H9 (cell line): ENCODE measurements at regions not wholly inside any gene's neighbourhood (a gene's known extent, or its start where the extent isn't known, plus 50 kb on each side); places are given as distances from the start of the nearest gene placed in this dataset.

Experiments
- DNase-seq: peaks from one replicate; pipeline ENCODE4 v3.0.0-alpha.2; 2017
- H2AFZ ChIP-seq: one replicate; pipeline ENCODE4 v1.6.1; 2013; ENCODE audit warnings: mild to moderate bottlenecking, low read length, control low read depth, moderate library complexity
- H2AK5ac ChIP-seq: 2 replicates; pipeline ENCODE4 v1.6.1; 2013; ENCODE audit warnings: low read length, control low read depth, mixed read lengths; ENCODE audit not compliant: insufficient read length
- H2BK120ac ChIP-seq: one replicate; pipeline ENCODE4 v1.6.1; 2013; ENCODE audit warnings: low read depth, mild to moderate bottlenecking, low read length, control low read depth, inconsistent platforms; ENCODE audit not compliant: poor library complexity, severe bottlenecking
- H2BK12ac ChIP-seq: 2 replicates; pipeline ENCODE4 v1.6.1; 2013; ENCODE audit warnings: low read length, control low read depth, mixed read lengths, low read depth; ENCODE audit not compliant: insufficient read length
- H2BK15ac ChIP-seq: 2 replicates; pipeline ENCODE4 v1.6.1; 2013; ENCODE audit warnings: low read depth, low read length, control low read depth
- H2BK20ac ChIP-seq: one replicate; pipeline ENCODE4 v1.6.1; 2013; ENCODE audit warnings: low read depth, mild to moderate bottlenecking, low read length, control low read depth, inconsistent platforms; ENCODE audit not compliant: poor library complexity, severe bottlenecking
- H2BK5ac ChIP-seq: 2 replicates; pipeline ENCODE4 v1.6.1; 2013; ENCODE audit warnings: low read length, control low read depth, mixed read lengths; ENCODE audit not compliant: insufficient read length
- H3K14ac ChIP-seq: 2 replicates; pipeline ENCODE4 v1.6.1; 2013; ENCODE audit warnings: low read length, control low read depth; ENCODE audit not compliant: insufficient read depth
- H3K18ac ChIP-seq: 2 replicates; pipeline ENCODE4 v1.6.1; 2013; ENCODE audit warnings: low read depth, mild to moderate bottlenecking, mixed read lengths, low read length, control low read depth; ENCODE audit not compliant: insufficient read length
- H3K23ac ChIP-seq: 2 replicates; pipeline ENCODE4 v1.6.1; 2013; ENCODE audit warnings: low read length, control low read depth, mixed read lengths, low read depth; ENCODE audit not compliant: insufficient read length
- H3K23me2 ChIP-seq: 2 replicates; pipeline ENCODE4 v1.6.1; 2013; ENCODE audit warnings: low read depth, mild to moderate bottlenecking, mixed read lengths, low read length, control low read depth; ENCODE audit not compliant: insufficient read length, poor library complexity, severe bottlenecking
- H3K27ac ChIP-seq: 2 replicates; pipeline ENCODE4 v1.5.1; 2013; ENCODE audit warnings: low read length, control low read depth, mixed read lengths, low read depth; ENCODE audit not compliant: insufficient read length
- H3K27me3 ChIP-seq: 2 replicates; pipeline ENCODE4 v1.6.1; 2013; ENCODE audit warnings: low read length, control low read depth, inconsistent platforms; ENCODE audit not compliant: insufficient read depth
- H3K4ac ChIP-seq: 2 replicates; pipeline ENCODE4 v1.6.1; 2013; ENCODE audit warnings: low read depth, mild to moderate bottlenecking, control low read depth, inconsistent platforms, low read length, moderate library complexity
- H3K4me1 ChIP-seq: 2 replicates; pipeline ENCODE4 v1.6.1; 2013; ENCODE audit warnings: low read length, control low read depth, inconsistent platforms; ENCODE audit not compliant: insufficient read depth
- H3K4me2 ChIP-seq: 2 replicates; pipeline ENCODE4 v1.6.1; 2013; ENCODE audit warnings: low read length, control low read depth, mixed read lengths; ENCODE audit not compliant: insufficient read length, insufficient read depth
- H3K56ac ChIP-seq: 2 replicates; pipeline ENCODE4 v1.6.1; 2013; ENCODE audit warnings: low read depth, mild to moderate bottlenecking, mixed read lengths, low read length, control low read depth; ENCODE audit not compliant: insufficient read length
- H3K79me1 ChIP-seq: 2 replicates; pipeline ENCODE4 v1.6.1; 2013; ENCODE audit warnings: low read depth, mild to moderate bottlenecking, moderate library complexity, low read length, control low read depth, inconsistent platforms; ENCODE audit not compliant: insufficient read depth, poor library complexity, severe bottlenecking
- H3K79me2 ChIP-seq: 2 replicates; pipeline ENCODE4 v1.6.1; 2013; ENCODE audit warnings: low read length, control low read depth, inconsistent platforms; ENCODE audit not compliant: insufficient read depth
- H3K9ac ChIP-seq: 2 replicates; pipeline ENCODE4 v1.6.1; 2013; ENCODE audit warnings: low read length, control low read depth, mixed read lengths; ENCODE audit not compliant: insufficient read length; ENCODE audit errors: extremely low read depth
- H3K9me3 ChIP-seq: one replicate; pipeline ENCODE4 v1.6.1; 2013; ENCODE audit warnings: low read depth, low read length, inconsistent platforms; ENCODE audit not compliant: control insufficient read depth
- H3T11ph ChIP-seq: one replicate; pipeline ENCODE4 v1.6.1; 2013; ENCODE audit warnings: mild to moderate bottlenecking, low read length, control low read depth, inconsistent platforms
- H4K20me1 ChIP-seq: one replicate; pipeline ENCODE4 v1.6.1; 2013; ENCODE audit not compliant: control insufficient read depth, insufficient read length, insufficient read depth
- H4K5ac ChIP-seq: 2 replicates; pipeline ENCODE4 v1.6.1; 2013; ENCODE audit warnings: low read depth, mild to moderate bottlenecking, mixed read lengths, low read length, control low read depth; ENCODE audit not compliant: insufficient read length
- H4K8ac ChIP-seq: replicated peaks from 2 replicates; pipeline ENCODE4 v1.6.1; 2013; ENCODE audit warnings: low read length, control low read depth, mixed read lengths, low read depth; ENCODE audit not compliant: insufficient read length
- H4K91ac ChIP-seq: 2 replicates; pipeline ENCODE4 v1.6.1; 2013; ENCODE audit warnings: low read depth, mild to moderate bottlenecking, moderate library complexity, mixed read lengths, low read length, control low read depth; ENCODE audit not compliant: insufficient read length
- H3K27ac Mint-ChIP-seq, 3 experiments: 2 replicates in 2 of 3; 3 replicates in 1 of 3; pipeline ENCODE4 v1.8.0; 2020 to 2021; ENCODE audit warnings: mixed read lengths in 3 of 3, mild to moderate bottlenecking in 1 of 3, moderate library complexity in 1 of 3
- H3K27me3 Mint-ChIP-seq: 2 replicates; pipeline ENCODE4 v1.8.0; 2021; ENCODE audit warnings: low read depth, mild to moderate bottlenecking, moderate library complexity, mixed read lengths
- H3K36me3 Mint-ChIP-seq, 3 experiments: 2 replicates in 2 of 3; 3 replicates in 1 of 3; pipeline ENCODE4 v1.8.0; 2020 to 2021; ENCODE audit warnings: low read depth in 3 of 3, mixed read lengths in 3 of 3; ENCODE audit not compliant: insufficient read depth in 1 of 3
- H3K4me1 Mint-ChIP-seq, 2 experiments: 2 replicates each; pipeline ENCODE4 v1.8.0; 2020; ENCODE audit warnings: mixed read lengths in 2 of 2
- H3K4me3 Mint-ChIP-seq, 2 experiments: 2 replicates in 1 of 2; 3 replicates in 1 of 2; pipeline ENCODE4 v1.8.0; 2020 to 2021; ENCODE audit warnings: mild to moderate bottlenecking in 2 of 2, mixed read lengths in 2 of 2, moderate library complexity in 1 of 2
- H3K9me3 Mint-ChIP-seq, 2 experiments: 2 replicates in 1 of 2; 3 replicates in 1 of 2; pipeline ENCODE4 v1.8.0; 2020; ENCODE audit warnings: mild to moderate bottlenecking in 2 of 2, mixed read lengths in 2 of 2, moderate library complexity in 1 of 2
- CTCF ChIP-seq: fragments of 200-600 bp; sonication (generic); conservative IDR thresholded peaks from 3 replicates; pipeline ENCODE4 v1.8.0; 2021; ENCODE audit warnings: antibody characterized with exemption, mild to moderate bottlenecking
- WGBS: extraction: QIAGEN DNeasy Blood & Tissue Kit; methylation state at CpG from one replicate; pipeline ENCODE4 v1.1.7; 2013; ENCODE audit warnings: missing lambda C conversion rate, low lambda C conversion rate, mixed read lengths; ENCODE audit not compliant: insufficient read length; ENCODE audit errors: extremely low coverage; 5-methylcytosine and 5-hydroxymethylcytosine counted together

DNA sequence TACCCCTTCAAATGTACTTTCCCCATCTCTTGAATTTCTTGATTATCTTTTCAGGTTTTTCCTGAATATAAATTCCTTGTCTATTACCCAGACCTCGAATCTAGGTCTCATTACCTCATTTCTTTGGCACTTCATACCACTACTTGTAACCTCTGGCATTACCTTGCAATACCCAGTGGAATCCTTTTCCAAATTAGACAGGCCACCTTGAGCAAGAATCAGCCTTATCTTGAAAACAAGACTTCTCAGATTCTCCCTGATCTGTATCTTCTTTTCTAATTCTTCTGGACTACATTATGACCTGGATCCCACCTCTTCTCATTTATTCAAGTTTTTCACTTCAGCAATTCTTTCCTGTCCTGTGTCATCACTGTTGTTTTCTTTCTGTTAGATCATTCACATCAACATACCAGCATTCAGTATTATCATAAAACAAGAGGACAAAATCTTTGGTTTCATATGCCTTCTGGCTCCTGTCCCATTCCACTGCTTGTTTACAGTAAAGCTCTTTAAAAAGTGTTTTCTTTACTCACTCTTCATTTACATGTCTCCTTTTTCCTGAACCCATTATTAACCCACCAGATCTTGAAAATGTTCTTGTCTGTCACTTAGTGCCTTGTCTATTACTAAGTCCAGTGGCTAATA, 275.6 kb upstream of the HS3ST1 start:
- H3K4ac ChIP-seq, result no peak overlapping the region
- no peak overlapping the region for H2BK20ac ChIP-seq
- no peaks in the 10 kb centered on the region for H3K79me2 ChIP-seq
- H3K23ac ChIP-seq, result no peak overlapping the region
- H3K27ac ChIP-seq, result no peak overlapping the region
- Mint-ChIP-seq H3K27ac (no peak overlapping the region), H3K4me3 (no peak overlapping the region), H3K9me3 (peaks cover 6 to 13% of the 10 kb centered on the region in 2 experiments), H3K27me3 (no peaks in the 10 kb centered on the region), H3K4me1 (no peaks in the 10 kb centered on the region), H3K36me3 (peaks cover 7 to 14% (median 8%) of the 10 kb centered on the region in 3 experiments; a peak in 6 of 7 replicates)
- no peaks in the 10 kb centered on the region for H3K79me1 ChIP-seq
- H3K23me2 ChIP-seq, result no peaks in the 10 kb centered on the region
- no peak overlapping the region for H3K4me2 ChIP-seq
- H2BK15ac ChIP-seq, result no peak overlapping the region
- no CpG with 5 or more reads among the region's 1 CpG for WGBS
- no peak overlapping the region for H3K14ac ChIP-seq
- H3K18ac ChIP-seq, result no peak overlapping the region
- H2BK5ac ChIP-seq, result no peak overlapping the region
- H2BK120ac ChIP-seq, result no peak overlapping the region
- no peak for DNase-seq
- H2AFZ ChIP-seq, result no peak overlapping the region
- H4K8ac ChIP-seq, result no peak overlapping the region
- H3K9me3 ChIP-seq, result no peaks in the 10 kb centered on the region
- H3K27me3 ChIP-seq, result no peaks in the 10 kb centered on the region
- H4K5ac ChIP-seq, result no peak overlapping the region
- TF ChIP-seq CTCF, result no peak
- H3K9ac ChIP-seq, result no peak overlapping the region
- H3K4me1 ChIP-seq, result no peaks in the 10 kb centered on the region
- H4K20me1 ChIP-seq, result no peaks in the 10 kb centered on the region
- H2AK5ac ChIP-seq, result no peak overlapping the region
- H2BK12ac ChIP-seq, result no peak overlapping the region
- no peak overlapping the region for H3T11ph ChIP-seq
- no peak overlapping the region for H4K91ac ChIP-seq
- H3K56ac ChIP-seq, result no peak overlapping the region
